Calu3 (cell line): ENCODE measurements at regions not wholly inside any gene's neighbourhood (a gene's known extent, or its start where the extent isn't known, plus 50 kb on each side); places are given as distances from the start of the nearest gene placed in this dataset.

Experiments used
- BruUV-seq: library from RNA; stranded (reverse); fragments of 400-500 nt; replicated peaks from 2 replicates; lab custom pipeline; 2021; lab: Mats Ljungman, UMichigan
- CTCF ChIA-PET: fragments of 300-600 bp; sonication (Branson Sonifier 250); formaldehyde crosslinking; loops from one replicate; lab custom pipeline; 2022; ENCODE audit warnings: antibody characterized with exemption; lab: Charles Lee
- DNase-seq: peaks from one replicate; pipeline ENCODE4 v3.0.0; 2022
- H3K27ac Mint-ChIP-seq: one replicate; pipeline ENCODE4 v1.8.0; 2022; ENCODE audit warnings: mixed read lengths; ENCODE audit not compliant: unreplicated experiment
- H3K27me3 Mint-ChIP-seq: one replicate; pipeline ENCODE4 v1.8.0; 2022; ENCODE audit warnings: mixed read lengths; ENCODE audit not compliant: unreplicated experiment
- H3K36me3 Mint-ChIP-seq: one replicate; pipeline ENCODE4 v1.8.0; 2022; ENCODE audit warnings: mild to moderate bottlenecking, moderate library complexity, mixed read lengths; ENCODE audit not compliant: insufficient read depth, unreplicated experiment
- H3K4me1 Mint-ChIP-seq: one replicate; pipeline ENCODE4 v1.8.0; 2022; ENCODE audit warnings: mild to moderate bottlenecking, low read depth, mixed read lengths; ENCODE audit not compliant: unreplicated experiment
- H3K4me3 Mint-ChIP-seq: one replicate; pipeline ENCODE4 v1.8.0; 2022; ENCODE audit warnings: mild to moderate bottlenecking, low read depth, moderate library complexity, mixed read lengths; ENCODE audit not compliant: unreplicated experiment
- H3K9me3 Mint-ChIP-seq: one replicate; pipeline ENCODE4 v1.8.0; 2022; ENCODE audit warnings: low read depth, mixed read lengths; ENCODE audit not compliant: unreplicated experiment
- intact Hi-C: fragments of 100-400 bp; cut with micrococcal nuclease; formaldehyde crosslinking; loops from one replicate; pipeline ENCODE4 v1.10.0; 2022; ENCODE audit not compliant: unreplicated experiment
- TF ChIP-seq, protein P1 (sequence below): fragments of 200-600 bp; IDR thresholded peaks from one replicate; pipeline ENCODE4 v1.8.0; 2022; ENCODE audit warnings: antibody characterized with exemption; ENCODE audit not compliant: unreplicated experiment

DNA sequence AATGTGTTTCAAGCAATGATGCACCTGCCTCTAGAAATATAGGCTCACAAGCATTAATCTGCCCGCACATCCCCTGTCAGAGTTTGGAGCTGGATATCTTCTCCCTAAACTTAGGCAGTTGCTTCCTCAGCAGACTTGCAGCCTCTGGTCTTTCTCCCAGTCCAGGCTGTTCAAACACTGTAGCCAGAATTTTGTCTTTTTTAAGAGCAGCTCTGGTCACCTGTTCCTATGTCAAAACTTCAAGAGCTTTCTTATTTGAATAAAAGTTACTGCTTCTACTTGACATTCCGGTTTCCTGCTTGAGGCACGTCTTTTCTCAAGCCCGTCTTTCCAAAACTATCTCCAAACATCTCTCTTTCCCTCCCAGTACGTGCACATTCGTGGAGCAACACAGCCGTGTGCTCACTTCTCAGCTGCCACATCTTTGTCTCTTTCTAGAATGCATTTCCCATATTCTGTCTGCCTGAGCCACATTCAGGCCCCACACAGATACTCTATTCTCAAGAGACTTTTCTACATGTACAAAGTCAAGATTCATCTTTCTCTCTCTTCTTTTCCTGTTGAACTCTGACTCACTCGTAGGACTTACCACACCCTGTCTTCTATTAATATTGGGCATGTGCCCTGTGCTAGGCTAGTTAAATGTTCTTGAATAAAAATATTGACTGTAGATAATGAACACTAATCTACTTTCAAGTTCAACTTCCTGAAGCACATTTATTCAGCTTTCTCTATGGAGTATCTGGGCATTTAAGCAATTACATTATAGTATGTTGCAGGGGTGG is 307.7 kb upstream of the SOX2 start:
- Mint-ChIP-seq H3K4me1 (peaks cover 18% of the 10 kb centered on the region), H3K27me3 (no peaks in the 10 kb centered on the region), H3K36me3 (no peaks in the 10 kb centered on the region), H3K9me3 (no peaks in the 10 kb centered on the region), H3K4me3 (no peak overlapping the region), H3K27ac (no peak overlapping the region)
- TF ChIP-seq, protein P1, sequence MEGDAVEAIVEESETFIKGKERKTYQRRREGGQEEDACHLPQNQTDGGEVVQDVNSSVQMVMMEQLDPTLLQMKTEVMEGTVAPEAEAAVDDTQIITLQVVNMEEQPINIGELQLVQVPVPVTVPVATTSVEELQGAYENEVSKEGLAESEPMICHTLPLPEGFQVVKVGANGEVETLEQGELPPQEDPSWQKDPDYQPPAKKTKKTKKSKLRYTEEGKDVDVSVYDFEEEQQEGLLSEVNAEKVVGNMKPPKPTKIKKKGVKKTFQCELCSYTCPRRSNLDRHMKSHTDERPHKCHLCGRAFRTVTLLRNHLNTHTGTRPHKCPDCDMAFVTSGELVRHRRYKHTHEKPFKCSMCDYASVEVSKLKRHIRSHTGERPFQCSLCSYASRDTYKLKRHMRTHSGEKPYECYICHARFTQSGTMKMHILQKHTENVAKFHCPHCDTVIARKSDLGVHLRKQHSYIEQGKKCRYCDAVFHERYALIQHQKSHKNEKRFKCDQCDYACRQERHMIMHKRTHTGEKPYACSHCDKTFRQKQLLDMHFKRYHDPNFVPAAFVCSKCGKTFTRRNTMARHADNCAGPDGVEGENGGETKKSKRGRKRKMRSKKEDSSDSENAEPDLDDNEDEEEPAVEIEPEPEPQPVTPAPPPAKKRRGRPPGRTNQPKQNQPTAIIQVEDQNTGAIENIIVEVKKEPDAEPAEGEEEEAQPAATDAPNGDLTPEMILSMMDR, result no peak
- no TSS peak for BruUV-seq
- intact Hi-C loops, result no loop called here
- CTCF ChIA-PET, result no interaction called here
- peak; percentile 6 for DNase-seq

DNA sequence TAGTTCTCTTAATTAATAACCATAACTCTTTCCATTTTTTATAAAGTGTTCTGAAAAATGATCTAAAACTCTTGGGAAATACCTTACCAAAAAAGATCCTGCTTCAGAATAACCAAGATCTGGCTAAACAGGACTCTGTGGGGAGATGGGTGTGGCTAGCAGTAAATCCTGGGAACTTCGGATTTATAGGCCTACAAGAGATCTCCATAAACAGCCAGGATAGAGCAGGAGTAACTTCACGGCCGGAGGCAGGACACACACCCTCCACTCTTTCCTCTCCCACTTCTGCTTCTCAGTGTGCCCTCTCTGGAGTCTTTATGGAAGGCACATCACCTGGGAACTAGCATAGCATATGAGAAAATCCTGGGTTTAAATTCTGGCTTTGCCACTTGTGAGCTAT is 309.4 kb upstream of the SOX2 start:
- CTCF ChIA-PET, result interaction anchor here (0.7 kb wide), 1 partner anchor 128 kb away, joined by 8 read pairs; no protein-coding TSS in a partner anchor
- Mint-ChIP-seq H3K9me3 (no peaks in the 10 kb centered on the region), H3K4me3 (no peak overlapping the region), H3K27me3 (no peaks in the 10 kb centered on the region), H3K27ac (no peak overlapping the region), H3K36me3 (no peaks in the 10 kb centered on the region), H3K4me1 (peaks cover 18% of the 10 kb centered on the region)
- DNase-seq, result no peak
- intact Hi-C loops, result no loop called here
- BruUV-seq, result no TSS peak
- TF ChIP-seq, protein P1, result no peak

DNA sequence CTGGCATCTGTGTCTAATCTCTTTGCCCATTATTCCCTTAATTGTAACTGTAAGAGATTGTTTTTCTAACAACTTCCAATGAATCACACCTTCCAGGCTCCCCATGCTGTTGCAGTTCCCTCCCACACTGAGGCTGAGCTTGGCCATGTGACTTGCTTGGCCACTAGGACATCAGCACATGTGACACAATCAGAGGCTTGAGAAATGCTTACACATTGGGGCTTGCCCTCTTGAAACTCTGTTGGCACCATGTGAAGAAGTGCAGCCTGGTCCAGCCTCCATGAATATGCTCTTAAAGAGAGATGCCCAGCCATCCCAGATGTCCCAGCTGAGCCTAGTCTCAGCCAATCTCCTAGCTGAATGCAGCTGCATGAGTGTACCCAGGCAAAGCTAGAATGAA is 326.8 kb upstream of the SOX2 start:
- TF ChIP-seq, protein P1, result no peak
- H3K27ac Mint-ChIP-seq, result no peak overlapping the region
- no TSS peak for BruUV-seq
- H3K27me3 Mint-ChIP-seq, result no peaks in the 10 kb centered on the region
- CTCF ChIA-PET, result interaction anchor here (1.1 kb wide), 1 partner anchor 63 kb away, joined by 3 read pairs; no protein-coding TSS in a partner anchor
- intact Hi-C loops, result no loop called here
- H3K36me3 Mint-ChIP-seq, result no peaks in the 10 kb centered on the region
- no peak overlapping the region for H3K4me3 Mint-ChIP-seq
- no peak for DNase-seq
- peaks cover 16% of the 10 kb centered on the region for H3K4me1 Mint-ChIP-seq
- peaks cover 4% of the 10 kb centered on the region for H3K9me3 Mint-ChIP-seq

- Mint-ChIP-seq H3K27ac (no peak overlapping the region), H3K4me3 (no peak overlapping the region), H3K27me3 (no peaks in the 10 kb centered on the region), H3K4me1 (peaks cover 16% of the 10 kb centered on the region), H3K9me3 (peaks cover 4% of the 10 kb centered on the region), H3K36me3 (no peaks in the 10 kb centered on the region)
- no peak for DNase-seq
- TF ChIP-seq, protein P1, result no peak
- no TSS peak for BruUV-seq
- CTCF ChIA-PET, result no interaction called here
- intact Hi-C loops, result no loop called here
Observed at GRCh38 chr3:181383760-181384159, 328.0 kb upstream of the SOX2 start.
